ENCODE measurements at regions not wholly inside any gene's neighbourhood (a gene's known extent, or its start where the extent isn't known, plus 50 kb on each side); places are given as distances from the start of the nearest gene placed in this dataset.
A peak's percentile ranks its signal among the peaks of the same experiment; 100 is the strongest.

DNA sequence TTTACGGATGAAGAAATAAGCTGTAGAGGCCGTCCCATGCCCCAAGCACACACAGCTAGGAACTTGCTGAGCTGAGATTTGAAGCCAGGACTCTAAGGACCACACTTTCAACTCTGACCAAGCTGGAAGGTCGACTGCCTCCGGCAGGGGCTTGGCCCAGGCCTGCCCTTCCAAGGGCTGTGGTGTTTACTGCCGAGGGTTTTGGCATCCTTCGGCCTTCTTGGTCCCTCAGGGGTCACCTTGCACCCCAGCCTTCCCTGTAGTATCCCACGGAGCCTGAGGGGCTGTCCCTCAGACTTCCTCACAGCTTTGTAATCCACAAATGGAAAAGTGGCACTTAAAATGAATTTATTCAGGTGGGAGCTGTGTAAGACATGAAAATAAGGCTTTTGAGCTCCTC, 83.7 kb upstream of the SPRY4 start:
- no peaks in the 10 kb centered on the region for H3K9me3 Mint-ChIP-seq
- H3K4me3 Mint-ChIP-seq, result no peak overlapping the region
- TF ChIP-seq, protein P1, sequence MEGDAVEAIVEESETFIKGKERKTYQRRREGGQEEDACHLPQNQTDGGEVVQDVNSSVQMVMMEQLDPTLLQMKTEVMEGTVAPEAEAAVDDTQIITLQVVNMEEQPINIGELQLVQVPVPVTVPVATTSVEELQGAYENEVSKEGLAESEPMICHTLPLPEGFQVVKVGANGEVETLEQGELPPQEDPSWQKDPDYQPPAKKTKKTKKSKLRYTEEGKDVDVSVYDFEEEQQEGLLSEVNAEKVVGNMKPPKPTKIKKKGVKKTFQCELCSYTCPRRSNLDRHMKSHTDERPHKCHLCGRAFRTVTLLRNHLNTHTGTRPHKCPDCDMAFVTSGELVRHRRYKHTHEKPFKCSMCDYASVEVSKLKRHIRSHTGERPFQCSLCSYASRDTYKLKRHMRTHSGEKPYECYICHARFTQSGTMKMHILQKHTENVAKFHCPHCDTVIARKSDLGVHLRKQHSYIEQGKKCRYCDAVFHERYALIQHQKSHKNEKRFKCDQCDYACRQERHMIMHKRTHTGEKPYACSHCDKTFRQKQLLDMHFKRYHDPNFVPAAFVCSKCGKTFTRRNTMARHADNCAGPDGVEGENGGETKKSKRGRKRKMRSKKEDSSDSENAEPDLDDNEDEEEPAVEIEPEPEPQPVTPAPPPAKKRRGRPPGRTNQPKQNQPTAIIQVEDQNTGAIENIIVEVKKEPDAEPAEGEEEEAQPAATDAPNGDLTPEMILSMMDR (conservative IDR thresholded peaks at IDR 0.05), result no peak
- H3K27ac Mint-ChIP-seq, result no peak overlapping the region
- H3K4me1 Mint-ChIP-seq (ENCODE audit: unreplicated experiment), result peaks cover 16% of the 10 kb centered on the region
- DNase-seq (ENCODE audit: extremely low spot score, unreplicated experiment), result no peak
- no peaks in the 10 kb centered on the region for H3K27me3 Mint-ChIP-seq
- H3K36me3 Mint-ChIP-seq, result no peaks in the 10 kb centered on the region

DNA sequence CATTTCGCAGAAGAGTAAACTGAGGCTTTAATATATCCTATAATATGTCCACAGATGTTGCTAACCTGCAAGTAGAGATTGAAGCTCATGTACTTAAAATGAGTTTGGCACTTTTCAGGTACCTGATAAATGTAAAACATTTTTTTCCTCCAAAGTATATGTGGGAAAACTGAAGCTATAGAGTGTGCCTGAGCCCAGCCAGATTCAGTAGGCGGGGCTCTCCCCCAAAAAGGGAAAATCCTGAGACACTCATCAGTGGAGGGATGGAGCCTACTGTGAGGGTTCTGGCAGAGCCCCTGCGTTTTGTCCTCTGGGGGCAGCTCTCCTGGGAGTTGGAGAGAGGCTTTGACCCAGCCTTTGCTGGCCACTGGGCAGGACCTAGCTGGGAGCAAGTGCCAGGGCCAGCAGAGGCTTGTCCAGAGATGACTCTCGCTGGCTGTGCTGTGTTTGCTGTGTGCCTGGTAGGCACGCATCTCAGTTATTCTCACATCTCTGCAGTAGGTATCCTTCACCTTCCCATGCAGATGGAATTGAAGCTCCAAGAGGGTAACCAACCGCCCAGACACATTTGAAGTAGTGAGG, 81.1 kb upstream of the SPRY4 start:
- Mint-ChIP-seq H3K27me3 (no peaks in the 10 kb centered on the region), H3K4me3 (no peak overlapping the region), H3K9me3 (no peaks in the 10 kb centered on the region), H3K4me1 (ENCODE audit: unreplicated experiment) (peaks cover 16% of the 10 kb centered on the region), H3K36me3 (no peaks in the 10 kb centered on the region), H3K27ac (no peak overlapping the region)
- TF ChIP-seq, protein P1 (conservative IDR thresholded peaks at IDR 0.05), result no peak
- DNase-seq (ENCODE audit: extremely low spot score, unreplicated experiment), result no peak

DNA sequence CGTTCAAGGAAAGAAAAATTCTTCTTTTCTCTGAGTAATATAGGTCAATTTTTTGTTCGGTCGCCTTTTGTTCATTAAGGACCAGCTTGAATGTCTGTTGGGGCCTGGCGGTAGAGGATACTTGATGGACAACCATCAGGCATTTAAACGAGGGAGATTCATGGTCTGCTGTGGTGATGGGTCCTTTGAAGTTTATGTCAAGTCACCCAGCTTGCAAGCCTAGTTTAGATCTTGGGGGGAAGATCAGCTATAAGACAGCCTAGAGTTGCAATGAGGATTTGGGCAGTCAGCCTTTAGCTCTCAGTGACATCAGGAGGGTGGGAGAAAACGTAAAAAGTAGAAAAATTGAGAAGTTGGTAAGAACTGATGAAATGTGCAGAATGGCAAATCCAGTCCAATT, 80.2 kb upstream of the SPRY4 start:
- Mint-ChIP-seq H3K27me3 (no peaks in the 10 kb centered on the region), H3K4me3 (peak overlapping the region; percentile 21), H3K27ac (peak overlapping the region; percentile 19), H3K4me1 (ENCODE audit: unreplicated experiment) (peaks cover 24% of the 10 kb centered on the region), H3K9me3 (peaks cover under 1% of the 10 kb centered on the region), H3K36me3 (no peaks in the 10 kb centered on the region)
- no peak for DNase-seq (ENCODE audit: extremely low spot score, unreplicated experiment)
- TF ChIP-seq, protein P1 (conservative IDR thresholded peaks at IDR 0.05), result no peak

DNA sequence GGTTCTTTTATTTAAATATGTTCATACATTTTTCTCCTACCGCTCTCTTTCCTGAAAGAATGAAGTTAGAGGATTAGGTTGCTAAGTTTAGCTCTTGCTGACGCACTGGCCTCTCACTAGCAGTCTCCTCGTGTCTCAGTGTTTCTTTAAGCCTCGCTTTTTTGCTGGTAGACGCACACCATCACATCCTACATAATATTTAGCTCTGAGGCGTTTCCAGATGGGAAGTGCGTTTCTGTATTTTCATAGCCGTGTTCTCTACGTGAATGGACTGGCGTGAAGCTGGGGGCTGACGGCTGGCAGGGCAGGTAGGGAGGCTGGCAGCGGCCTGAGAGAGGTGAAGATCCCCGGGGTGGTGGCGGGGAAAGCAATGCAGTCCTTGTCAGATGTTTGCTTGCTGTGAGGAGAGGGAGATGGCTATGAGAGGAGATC, 79.2 kb upstream of the SPRY4 start:
- H3K4me3 Mint-ChIP-seq, result peak overlapping the region; percentile 82
- TF ChIP-seq, protein P1 (conservative IDR thresholded peaks at IDR 0.05), result no peak
- no peaks in the 10 kb centered on the region for H3K27me3 Mint-ChIP-seq
- no peaks in the 10 kb centered on the region for H3K36me3 Mint-ChIP-seq
- H3K27ac Mint-ChIP-seq, result peak overlapping the region; percentile 91
- H3K4me1 Mint-ChIP-seq (ENCODE audit: unreplicated experiment), result peaks cover 29% of the 10 kb centered on the region
- DNase-seq (ENCODE audit: extremely low spot score, unreplicated experiment), result no peak
- H3K9me3 Mint-ChIP-seq, result peaks cover 4% of the 10 kb centered on the region

DNA sequence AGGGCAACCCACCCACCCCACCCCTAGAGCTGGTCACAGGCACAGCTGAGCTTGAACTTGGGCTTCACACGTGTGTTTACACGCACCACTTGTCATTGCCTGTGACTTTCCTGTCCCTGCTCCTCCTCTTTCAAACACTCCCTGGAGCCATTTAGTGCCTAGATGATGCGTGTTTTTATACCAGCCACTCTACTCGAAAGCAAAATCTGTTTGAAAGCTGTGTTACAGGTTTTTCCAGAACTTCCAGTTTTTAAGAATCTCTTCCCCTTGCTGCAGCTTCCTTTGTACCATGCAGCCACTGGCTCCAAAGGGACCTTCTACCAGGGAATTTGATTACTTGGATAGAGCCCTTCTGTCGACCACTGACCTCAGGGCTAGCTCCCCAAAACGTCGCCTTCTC, 78.8 kb upstream of the SPRY4 start:
- peaks cover 4% of the 10 kb centered on the region for H3K9me3 Mint-ChIP-seq
- H3K36me3 Mint-ChIP-seq, result no peaks in the 10 kb centered on the region
- peak overlapping the region; percentile 91 for H3K27ac Mint-ChIP-seq
- DNase-seq (ENCODE audit: extremely low spot score, unreplicated experiment), result no peak
- peak overlapping the region; percentile 82 for H3K4me3 Mint-ChIP-seq
- H3K27me3 Mint-ChIP-seq, result no peaks in the 10 kb centered on the region
- TF ChIP-seq, protein P1 (conservative IDR thresholded peaks at IDR 0.05), result no peak
- peaks cover 29% of the 10 kb centered on the region for H3K4me1 Mint-ChIP-seq (ENCODE audit: unreplicated experiment)

Measured in type B pancreatic cell (in vitro differentiated cells).